HCT116 (cell line): ENCODE measurements at regions not wholly inside any gene's neighbourhood (a gene's known extent, or its start where the extent isn't known, plus 50 kb on each side); places are given as distances from the start of the nearest gene placed in this dataset.

ENCODE experiments used
- ATAC-seq: fragments of 200-7000 bp; cut with Tn5 transposase; 2 replicates; pipeline ENCODE4 v1.9.1; 2020; ENCODE audit warnings: mild to moderate bottlenecking, moderate library complexity
- BruUV-seq: library from RNA; stranded (reverse); fragments of 400-500 nt; replicated peaks from 2 replicates; lab custom pipeline; 2021; lab: Mats Ljungman, UMichigan
- CTCF ChIA-PET: fragments of 300-600 bp; sonication (Branson Sonifier 250); formaldehyde crosslinking; loops from one replicate; lab custom pipeline; 2021; ENCODE audit warnings: antibody characterized with exemption; lab: Charles Lee
- POLR2A ChIA-PET: fragments of 300-600, 350-600 bp; sonication (Branson Sonifier 250); formaldehyde crosslinking; loops from one replicate; lab custom pipeline; 2021; ENCODE audit warnings: antibody characterized with exemption; lab: Charles Lee
- RAD21 ChIA-PET, 2 experiments: fragments of 300-600 bp; sonication (Branson Sonifier 250); formaldehyde crosslinking; loops; one replicate each; lab custom pipeline; 2023; ENCODE audit warnings: low total read pairs in 2 of 2; ENCODE audit not compliant: uncharacterized antibody in 2 of 2, unreplicated experiment in 2 of 2, low non-redundant PET in 1 of 2; lab: Charles Lee
- DNase-seq: peaks from one replicate; pipeline ENCODE4 v3.0.0-alpha.2; 2010; ENCODE audit warnings: low read depth, low spot score
- H2AFZ ChIP-seq: fragments of 200-600 bp; shearing (Covaris generic), sonication (generic); 2 replicates; pipeline ENCODE4 v1.6.1; 2017; ENCODE audit warnings: low read depth, mixed run types, mixed read lengths, antibody characterized with exemption, low read length; ENCODE audit not compliant: poor library complexity, severe bottlenecking
- H3K27ac ChIP-seq: 2 replicates; pipeline ENCODE4 v1.5.1; 2012; ENCODE audit warnings: low read depth, low read length
- H3K27me3 ChIP-seq: fragments of 200-600 bp; sonication (generic); 2 replicates; pipeline ENCODE4 v1.6.1; 2016; ENCODE audit warnings: mixed run types, low read length, mixed read lengths; ENCODE audit not compliant: insufficient read depth
- H3K36me3 ChIP-seq, 2 experiments: fragments of 200-500 bp in 1 of 2; fragments of 200-600 bp in 1 of 2; sonication (Bioruptor generic) in 1 of 2; sonication (generic) in 1 of 2; 2 replicates each; pipeline versions ENCODE4 v1.5.1 to v1.6.1; 2014 to 2016; ENCODE audit warnings: low read length in 2 of 2, inconsistent platforms in 1 of 2, mixed read lengths in 1 of 2, mixed run types in 1 of 2; ENCODE audit not compliant: insufficient read depth in 2 of 2, control insufficient read depth in 1 of 2
- H3K4me1 ChIP-seq, 2 experiments: fragments of 200-600 bp in 1 of 2; sonication (generic) in 1 of 2; 2 replicates each; pipeline versions ENCODE4 v1.5.1 to v1.6.1; 2012 to 2017; ENCODE audit warnings: low read length in 2 of 2, inconsistent platforms in 1 of 2, mild to moderate bottlenecking in 1 of 2, mixed read lengths in 1 of 2, mixed run types in 1 of 2, moderate library complexity in 1 of 2; ENCODE audit not compliant: insufficient read depth in 2 of 2, control insufficient read depth in 1 of 2
- H3K4me2 ChIP-seq: fragments of 200-600 bp; sonication (generic); 2 replicates; pipeline ENCODE4 v1.6.1; 2017; ENCODE audit warnings: mixed run types, low read length, mixed read lengths
- H3K4me3 ChIP-seq, 2 experiments: fragments of 200-600 bp in 1 of 2; sonication (generic) in 1 of 2; replicated peaks in 1 of 2; 2 replicates each; pipeline ENCODE4 v1.5.1; 2011 to 2016; ENCODE audit warnings: low read length in 2 of 2, control low read depth in 1 of 2, low read depth in 1 of 2, mild to moderate bottlenecking in 1 of 2, mixed read lengths in 1 of 2, mixed run types in 1 of 2
- H3K79me2 ChIP-seq: fragments of 200-600 bp; sonication (generic); 2 replicates; pipeline ENCODE4 v1.6.1; 2017; ENCODE audit warnings: mild to moderate bottlenecking, mixed run types, low read length, moderate library complexity, mixed read lengths; ENCODE audit not compliant: insufficient read depth
- H3K9ac ChIP-seq: fragments of 200-600 bp; sonication (generic); 2 replicates; pipeline ENCODE4 v1.6.1; 2016; ENCODE audit warnings: low read length, mixed read lengths
- H3K9me2 ChIP-seq: fragments of 200-600 bp; sonication (generic), shearing (Covaris generic); 2 replicates; pipeline ENCODE4 v1.6.1; 2017; ENCODE audit warnings: mixed run types, mild to moderate bottlenecking, moderate library complexity; ENCODE audit not compliant: insufficient read depth
- H3K9me3 ChIP-seq, 2 experiments: fragments of 200-500 bp in 1 of 2; fragments of 200-600 bp in 1 of 2; sonication (Bioruptor generic) in 1 of 2; sonication (generic) in 1 of 2; 2 replicates each; pipeline ENCODE4 v1.6.1; 2014 to 2017; ENCODE audit warnings: low read length in 2 of 2, mixed read lengths in 2 of 2, inconsistent platforms in 1 of 2, low read depth in 1 of 2, mild to moderate bottlenecking in 1 of 2, mixed run types in 1 of 2, moderate library complexity in 1 of 2; ENCODE audit not compliant: control insufficient read depth in 1 of 2, insufficient read depth in 1 of 2
- H4K20me1 ChIP-seq: fragments of 200-600 bp; sonication (generic), shearing (Covaris generic); 2 replicates; pipeline ENCODE4 v1.6.1; 2017; ENCODE audit warnings: mixed run types, mild to moderate bottlenecking, moderate library complexity; ENCODE audit not compliant: insufficient read depth
- CBX3 ChIP-seq: IDR thresholded peaks from 2 replicates; pipeline ENCODE4 v1.6.1; 2012; ENCODE audit warnings: low read depth
- CEBPB ChIP-seq: IDR thresholded peaks from 2 replicates; pipeline ENCODE4 v1.6.1; 2012; ENCODE audit warnings: low read depth
- EZH2phosphoT487 ChIP-seq: fragments of 200-600 bp; IDR thresholded peaks from 2 replicates; pipeline ENCODE4 v1.6.1; 2018; ENCODE audit warnings: antibody characterized with exemption, borderline replicate concordance
- JUND ChIP-seq: IDR thresholded peaks from 2 replicates; pipeline ENCODE4 v1.6.1; 2012
- POLR2AphosphoS5 ChIP-seq: IDR thresholded peaks from 2 replicates; pipeline ENCODE4 v1.6.1; 2011; ENCODE audit warnings: mild to moderate bottlenecking, low read depth, low read length, moderate library complexity
- SIN3A ChIP-seq: IDR thresholded peaks from 2 replicates; pipeline ENCODE4 v1.6.1; 2012; ENCODE audit warnings: low read depth
- SP1 ChIP-seq: IDR thresholded peaks from 2 replicates; pipeline ENCODE4 v1.6.1; 2012; ENCODE audit warnings: low read depth
- SRF ChIP-seq: IDR thresholded peaks from 2 replicates; pipeline ENCODE4 v1.6.1; 2012; ENCODE audit warnings: low read depth
- YY1 ChIP-seq: IDR thresholded peaks from 2 replicates; pipeline ENCODE4 v1.6.1; 2011; ENCODE audit warnings: low read length, low read depth, moderate library complexity, mild to moderate bottlenecking; ENCODE audit not compliant: insufficient replicate concordance; ENCODE audit errors: extremely low read depth
- ZBTB33 ChIP-seq: IDR thresholded peaks from 2 replicates; pipeline ENCODE4 v1.6.1; 2011; ENCODE audit warnings: mild to moderate bottlenecking, low read length, moderate library complexity; ENCODE audit not compliant: insufficient replicate concordance; ENCODE audit errors: extremely low read depth
- ZFX ChIP-seq: fragments of 450-650 bp; IDR thresholded peaks from 2 replicates; pipeline ENCODE4 v1.6.1; 2017
- intact Hi-C: fragments of 100-400 bp; cut with micrococcal nuclease; formaldehyde crosslinking; loops from 2 replicates; pipeline ENCODE4 v1.10.0; 2022

GRCh38 chr15:69931156-69931555 lies 166.6 kb downstream of the TLE3 start:
- H3K4me2 ChIP-seq = no peak overlapping the region
- no peaks in the 10 kb centered on the region for H3K79me2 ChIP-seq
- H2AFZ ChIP-seq = no peak overlapping the region
- no peak for DNase-seq
- H3K9ac ChIP-seq = no peak overlapping the region
- ChIA-PET POLR2A (no interaction called here), CTCF (no interaction called here), RAD21 (no interaction called here)
- no peak overlapping the region for H3K4me3 ChIP-seq
- no peaks in the 10 kb centered on the region for H3K9me3 ChIP-seq
- no peak for TF ChIP-seq CBX3
- TF ChIP-seq CEBPB = no peak
- no peak for TF ChIP-seq ZBTB33
- no peak for TF ChIP-seq EZH2phosphoT487
- TF ChIP-seq POLR2AphosphoS5 = no peak
- no peak for TF ChIP-seq YY1
- no peak for TF ChIP-seq JUND
- TF ChIP-seq SRF = no peak
- no peak for TF ChIP-seq ZFX
- no peak for TF ChIP-seq SIN3A
- TF ChIP-seq SP1 = no peak
- no peak overlapping the region for H3K27ac ChIP-seq
- peaks cover 35% of the 10 kb centered on the region for H3K27me3 ChIP-seq
- H3K9me2 ChIP-seq = no peaks in the 10 kb centered on the region
- H3K4me1 ChIP-seq = no peaks in the 10 kb centered on the region
- intact Hi-C loops = no loop called here
- no peaks in the 10 kb centered on the region for H3K36me3 ChIP-seq
- ATAC-seq = no peak
- BruUV-seq = no TSS peak
- no peaks in the 10 kb centered on the region for H4K20me1 ChIP-seq
